C4-2B (cell line): ENCODE measurements at regions not wholly inside any gene's neighbourhood (a gene's known extent, or its start where the extent isn't known, plus 50 kb on each side); places are given as distances from the start of the nearest gene placed in this dataset.

Experiments
- CTCF ChIP-seq: fragments of 450-650 bp; conservative IDR thresholded peaks from 2 replicates; pipeline ENCODE4 v1.5.1; 2017; ENCODE audit warnings: mild to moderate bottlenecking
- ZFX ChIP-seq: fragments of 450-650 bp; IDR thresholded peaks from 2 replicates; pipeline ENCODE4 v1.6.1; 2017

- TF ChIP-seq CTCF (no peak), ZFX (no peak)
Observed at GRCh38 chrX:69065451-69065850, 99.8 kb downstream of the PJA1 start.
